ENCODE measurements at regions not wholly inside any gene's neighbourhood (a gene's known extent, or its start where the extent isn't known, plus 50 kb on each side); places are given as distances from the start of the nearest gene placed in this dataset.

DNA sequence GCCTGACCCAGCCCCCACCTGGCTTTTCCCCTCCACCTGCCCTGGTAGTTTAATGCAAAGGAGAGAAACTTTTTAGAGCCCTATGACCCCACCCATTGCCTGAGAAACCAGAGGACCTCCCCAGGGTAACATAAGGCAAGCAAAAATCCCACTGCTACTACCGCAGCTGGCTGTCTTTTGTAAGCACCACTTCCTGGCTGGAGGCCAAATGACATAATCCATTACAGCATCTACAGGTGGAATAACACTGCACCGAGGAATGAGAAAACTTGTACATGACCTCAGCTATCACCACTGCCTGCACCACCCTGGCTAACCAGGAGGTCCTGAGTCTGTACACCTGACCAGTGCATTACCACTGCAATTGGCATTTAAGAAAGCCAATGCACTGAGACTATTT lies 149.6 kb upstream of the GALNT5 start:
- Histone ChIP-seq H3K4me1 (no peaks in the 10 kb centered on the region), H3K4me3 (no peak overlapping the region), H3K9me3 (no peaks in the 10 kb centered on the region), H3K27ac (no peak overlapping the region), H3K27me3 (no peaks in the 10 kb centered on the region), H3K36me3 (no peaks in the 10 kb centered on the region)
- DNase-seq = no peak
- TF ChIP-seq, protein P1, sequence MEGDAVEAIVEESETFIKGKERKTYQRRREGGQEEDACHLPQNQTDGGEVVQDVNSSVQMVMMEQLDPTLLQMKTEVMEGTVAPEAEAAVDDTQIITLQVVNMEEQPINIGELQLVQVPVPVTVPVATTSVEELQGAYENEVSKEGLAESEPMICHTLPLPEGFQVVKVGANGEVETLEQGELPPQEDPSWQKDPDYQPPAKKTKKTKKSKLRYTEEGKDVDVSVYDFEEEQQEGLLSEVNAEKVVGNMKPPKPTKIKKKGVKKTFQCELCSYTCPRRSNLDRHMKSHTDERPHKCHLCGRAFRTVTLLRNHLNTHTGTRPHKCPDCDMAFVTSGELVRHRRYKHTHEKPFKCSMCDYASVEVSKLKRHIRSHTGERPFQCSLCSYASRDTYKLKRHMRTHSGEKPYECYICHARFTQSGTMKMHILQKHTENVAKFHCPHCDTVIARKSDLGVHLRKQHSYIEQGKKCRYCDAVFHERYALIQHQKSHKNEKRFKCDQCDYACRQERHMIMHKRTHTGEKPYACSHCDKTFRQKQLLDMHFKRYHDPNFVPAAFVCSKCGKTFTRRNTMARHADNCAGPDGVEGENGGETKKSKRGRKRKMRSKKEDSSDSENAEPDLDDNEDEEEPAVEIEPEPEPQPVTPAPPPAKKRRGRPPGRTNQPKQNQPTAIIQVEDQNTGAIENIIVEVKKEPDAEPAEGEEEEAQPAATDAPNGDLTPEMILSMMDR (IDR thresholded peaks at IDR 0.05) = no peak
- no peak for TF ChIP-seq POLR2A (IDR thresholded peaks at IDR 0.05)

DNA sequence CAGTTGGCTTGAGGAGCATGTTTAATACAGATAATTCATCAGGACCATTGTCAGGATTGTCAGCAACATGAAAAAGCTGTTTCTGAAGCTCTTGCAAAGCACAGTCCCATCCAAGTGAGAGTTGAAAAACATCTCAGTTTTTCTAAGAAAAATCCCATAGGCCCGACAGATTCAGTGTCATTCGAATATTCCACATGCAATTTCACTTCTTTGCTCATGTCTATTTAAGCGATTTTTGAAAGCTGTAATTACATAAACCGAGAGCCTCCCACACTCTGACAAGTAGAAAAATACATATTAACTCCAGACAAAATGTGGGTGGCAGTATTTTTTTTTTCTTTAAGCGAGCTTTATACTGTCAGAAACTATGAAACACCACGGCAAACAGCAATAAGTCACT lies 134.7 kb upstream of the GALNT5 start:
- DNase-seq = no peak
- Histone ChIP-seq H3K9me3 (no peaks in the 10 kb centered on the region), H3K36me3 (no peaks in the 10 kb centered on the region), H3K27me3 (no peaks in the 10 kb centered on the region), H3K4me3 (no peak overlapping the region), H3K27ac (no peak overlapping the region), H3K4me1 (no peaks in the 10 kb centered on the region)
- no peak for TF ChIP-seq POLR2A (IDR thresholded peaks at IDR 0.05)
- TF ChIP-seq, protein P1 (IDR thresholded peaks at IDR 0.05) = no peak

GRCh38 chr2:157124731-157125130 lies 132.8 kb upstream of the GALNT5 start:
- H3K9me3 ChIP-seq = no peaks in the 10 kb centered on the region
- no peak overlapping the region for H3K27ac ChIP-seq
- H3K36me3 ChIP-seq = no peaks in the 10 kb centered on the region
- no peak for DNase-seq
- no peaks in the 10 kb centered on the region for H3K4me1 ChIP-seq
- H3K4me3 ChIP-seq = no peak overlapping the region
- no peaks in the 10 kb centered on the region for H3K27me3 ChIP-seq
- no peak for TF ChIP-seq POLR2A (IDR thresholded peaks at IDR 0.05)
- TF ChIP-seq, protein P1 (IDR thresholded peaks at IDR 0.05) = no peak

- no peaks in the 10 kb centered on the region for H3K27me3 ChIP-seq
- H3K9me3 ChIP-seq = no peaks in the 10 kb centered on the region
- H3K4me3 ChIP-seq = no peak overlapping the region
- no peaks in the 10 kb centered on the region for H3K4me1 ChIP-seq
- TF ChIP-seq POLR2A (IDR thresholded peaks at IDR 0.05) = no peak
- TF ChIP-seq, protein P1 (IDR thresholded peaks at IDR 0.05) = no peak
- H3K27ac ChIP-seq = no peak overlapping the region
- DNase-seq = no peak
- no peaks in the 10 kb centered on the region for H3K36me3 ChIP-seq
These were observed 131.8 kb upstream of the GALNT5 start for GRCh38 chr2:157125685-157126084.

DNA sequence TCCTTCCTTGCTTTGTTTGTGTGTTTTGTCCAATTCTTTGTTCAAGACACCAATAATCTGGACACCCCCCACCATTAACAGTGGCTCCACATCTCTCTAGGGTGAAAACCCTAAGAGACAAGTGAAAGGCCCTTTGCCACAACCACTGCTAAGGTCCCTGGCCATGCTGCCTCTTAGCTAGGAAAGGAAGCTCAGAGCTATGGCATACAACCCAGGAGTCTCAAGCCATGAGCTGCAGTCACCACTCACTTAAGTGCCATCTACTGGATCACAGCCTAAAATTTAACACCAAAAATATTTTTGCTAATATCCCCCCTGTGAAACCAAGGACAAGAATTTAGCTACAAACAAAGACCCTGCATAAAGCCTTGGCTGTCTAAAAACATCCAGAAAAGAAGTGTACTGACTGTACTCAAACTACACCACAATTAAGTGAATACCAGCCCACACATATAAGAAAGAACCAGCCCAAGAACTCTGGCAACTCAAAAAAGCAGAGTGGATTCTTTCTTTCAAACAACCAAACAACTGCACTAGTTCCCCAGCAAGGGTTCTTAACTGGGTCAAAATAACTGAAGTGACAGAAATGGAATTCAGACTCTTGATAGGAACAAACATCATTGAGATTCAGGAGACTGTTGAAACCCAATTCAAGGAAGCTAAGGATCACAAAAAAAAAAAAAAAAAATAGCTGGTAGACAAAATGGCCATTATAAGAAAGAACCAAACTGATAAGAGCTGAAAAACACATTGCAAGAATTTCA lies 130.1 kb upstream of the GALNT5 start:
- no peak for TF ChIP-seq POLR2A (IDR thresholded peaks at IDR 0.05)
- TF ChIP-seq, protein P1 (IDR thresholded peaks at IDR 0.05) = no peak

More for the DNA sequence above, 130.1 kb upstream of the GALNT5 start:
- Histone ChIP-seq H3K27me3 (no peaks in the 10 kb centered on the region), H3K9me3 (no peaks in the 10 kb centered on the region), H3K27ac (no peak overlapping the region), H3K4me1 (no peaks in the 10 kb centered on the region), H3K36me3 (no peaks in the 10 kb centered on the region), H3K4me3 (no peak overlapping the region)
- no peak for DNase-seq
